Naive thymus-derived CD4-positive, alpha-beta T cell (primary cell): ENCODE measurements at regions not wholly inside any gene's neighbourhood (a gene's known extent, or its start where the extent isn't known, plus 50 kb on each side); places are given as distances from the start of the nearest gene placed in this dataset.

Experiments used
- ATAC-seq: fragments of 150-1000 bp; cut with Tn5 transposase; 2 replicates; pipeline ENCODE4 v1.10.0; 2021; ENCODE audit warnings: mild to moderate bottlenecking, moderate library complexity
- CTCF ChIA-PET: fragments of 350-600 bp; sonication (Branson Sonifier 250); formaldehyde crosslinking; loops from one replicate; lab custom pipeline; 2021; ENCODE audit warnings: antibody characterized with exemption; lab: Charles Lee
- POLR2A ChIA-PET: fragments of 350-600 bp; sonication (Branson Sonifier 250); formaldehyde crosslinking; loops from one replicate; lab custom pipeline; 2021; ENCODE audit warnings: antibody characterized with exemption, inconsistent platforms; lab: Charles Lee
- DNase-seq, 9 donors: peaks; one replicate each; pipeline versions ENCODE4 v3.0.0 to v3.0.0-alpha.2; 2020 to 2022; ENCODE audit warnings: mixed read lengths in 1 of 9
- H3K27ac ChIP-seq: one replicate; pipeline ENCODE4 v1.7.0; 2013; ENCODE audit warnings: mild to moderate bottlenecking, low read depth, low read length, moderate library complexity
- H3K27me3 ChIP-seq, 2 donors: one replicate each; pipeline ENCODE4 v1.7.0; 2013; ENCODE audit warnings: low read length in 2 of 2, mild to moderate bottlenecking in 2 of 2, moderate library complexity in 2 of 2; ENCODE audit not compliant: control insufficient read depth in 2 of 2, insufficient read depth in 2 of 2
- H3K36me3 ChIP-seq, 3 experiments: 1 replicate in 2 of 3; 2 replicates in 1 of 3; pipeline ENCODE4 v1.7.0; 2013; ENCODE audit warnings: low read length in 3 of 3, mild to moderate bottlenecking in 3 of 3, moderate library complexity in 1 of 3; ENCODE audit not compliant: insufficient read depth in 3 of 3, control insufficient read depth in 2 of 3
- H3K4me1 ChIP-seq, 2 donors: one replicate each; pipeline ENCODE4 v1.7.0; 2013; ENCODE audit warnings: low read length in 2 of 2, mild to moderate bottlenecking in 2 of 2, moderate library complexity in 1 of 2; ENCODE audit not compliant: control insufficient read depth in 2 of 2, insufficient read depth in 2 of 2
- H3K4me3 ChIP-seq: 2 replicates; pipeline ENCODE4 v1.7.0; 2013; ENCODE audit warnings: mild to moderate bottlenecking, low read length
- H3K9me3 ChIP-seq, 3 experiments: 1 replicate in 2 of 3; 2 replicates in 1 of 3; pipeline ENCODE4 v1.7.0; 2013; ENCODE audit warnings: low read length in 3 of 3; ENCODE audit not compliant: control insufficient read depth in 2 of 3
- H3K27ac Mint-ChIP-seq, 9 donors: one replicate each; pipeline ENCODE4 v1.8.0; 2020 to 2022; ENCODE audit warnings: mixed read lengths in 9 of 9, mild to moderate bottlenecking in 8 of 9, moderate library complexity in 5 of 9, inconsistent platforms in 2 of 9
- H3K27me3 Mint-ChIP-seq, 5 donors: one replicate each; pipeline ENCODE4 v1.8.0; 2021 to 2022; ENCODE audit warnings: mixed read lengths in 5 of 5, mild to moderate bottlenecking in 1 of 5
- H3K36me3 Mint-ChIP-seq, 5 donors: one replicate each; pipeline ENCODE4 v1.8.0; 2020 to 2022; ENCODE audit warnings: mixed read lengths in 5 of 5, mild to moderate bottlenecking in 3 of 5, inconsistent platforms in 1 of 5
- H3K4me1 Mint-ChIP-seq, 7 donors: one replicate each; pipeline ENCODE4 v1.8.0; 2020 to 2022; ENCODE audit warnings: mixed read lengths in 7 of 7, mild to moderate bottlenecking in 3 of 7, inconsistent platforms in 1 of 7
- H3K4me3 Mint-ChIP-seq, 10 donors: one replicate each; pipeline ENCODE4 v1.8.0; 2020 to 2022; ENCODE audit warnings: mild to moderate bottlenecking in 10 of 10, mixed read lengths in 10 of 10, moderate library complexity in 6 of 10, inconsistent platforms in 2 of 10
- H3K9me3 Mint-ChIP-seq, 11 donors: one replicate each; pipeline ENCODE4 v1.8.0; 2020 to 2022; ENCODE audit warnings: mixed read lengths in 11 of 11, mild to moderate bottlenecking in 4 of 11, inconsistent platforms in 1 of 11, moderate library complexity in 1 of 11
- intact Hi-C, 2 donors: fragments of 100-400 bp; cut with micrococcal nuclease; formaldehyde crosslinking; loops; one replicate each; pipeline ENCODE4 v1.15.1; 2023

DNA sequence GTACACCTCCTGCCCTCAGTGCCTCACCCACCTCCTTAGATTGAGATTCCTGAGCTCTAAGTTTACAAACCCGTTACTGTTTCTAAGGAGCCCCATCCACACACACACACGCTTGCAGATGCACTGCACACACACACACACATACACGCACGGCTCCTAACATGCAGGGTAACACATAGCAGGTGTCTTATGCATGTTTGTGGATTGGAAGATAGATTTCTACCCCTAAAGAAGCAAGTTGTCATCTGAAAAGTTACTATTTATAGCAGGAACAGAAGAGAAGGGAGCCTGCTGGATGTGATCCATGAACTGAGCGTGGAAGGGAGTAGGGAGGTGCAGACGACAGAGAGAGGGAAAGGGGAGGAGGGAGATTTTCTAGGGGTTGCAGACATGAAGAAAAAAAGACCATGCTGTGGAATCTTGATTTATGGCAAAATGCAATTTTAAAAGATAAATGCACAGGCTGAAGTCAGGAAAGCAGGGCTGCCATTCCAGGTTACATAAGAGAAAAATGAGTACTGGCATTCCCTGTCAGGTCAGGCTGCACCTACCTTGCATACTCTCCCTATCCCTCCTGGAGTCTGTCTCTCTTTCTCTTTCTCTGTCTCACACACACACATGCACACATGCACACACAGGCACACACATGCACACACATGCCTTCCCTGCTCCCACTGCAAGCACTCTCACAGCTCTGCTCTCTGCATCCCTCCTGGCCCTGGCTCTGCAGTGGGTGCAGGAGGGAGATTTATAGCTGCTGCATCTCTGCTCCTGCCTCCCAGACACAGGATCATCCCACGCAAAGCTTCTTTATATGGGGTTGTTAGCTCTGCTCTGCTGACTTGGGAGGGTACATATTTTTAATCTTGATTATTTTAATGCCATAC, 192.6 kb upstream of the MYT1L start:
- Histone ChIP-seq H3K9me3 (no peaks in the 10 kb centered on the region), H3K27me3 (no peaks in the 10 kb centered on the region), H3K36me3 (no peaks in the 10 kb centered on the region), H3K4me3 (no peak overlapping the region), H3K4me1 (no peaks in the 10 kb centered on the region), H3K27ac (no peak overlapping the region)
- POLR2A ChIA-PET, result no interaction called here
- H3K27me3 Mint-ChIP-seq, result peaks cover 0 to 15% (median 6%) of the 10 kb centered on the region in 5 donors
- H3K9me3 Mint-ChIP-seq, result no peaks in the 10 kb centered on the region
- no peak for DNase-seq
- H3K4me1 Mint-ChIP-seq, result no peaks in the 10 kb centered on the region
- ATAC-seq, result no peak
- no peak overlapping the region for H3K4me3 Mint-ChIP-seq
- CTCF ChIA-PET, result no interaction called here
- no peaks in the 10 kb centered on the region for H3K36me3 Mint-ChIP-seq
- no peak overlapping the region for H3K27ac Mint-ChIP-seq
- intact Hi-C loops, result no loop called here

DNA sequence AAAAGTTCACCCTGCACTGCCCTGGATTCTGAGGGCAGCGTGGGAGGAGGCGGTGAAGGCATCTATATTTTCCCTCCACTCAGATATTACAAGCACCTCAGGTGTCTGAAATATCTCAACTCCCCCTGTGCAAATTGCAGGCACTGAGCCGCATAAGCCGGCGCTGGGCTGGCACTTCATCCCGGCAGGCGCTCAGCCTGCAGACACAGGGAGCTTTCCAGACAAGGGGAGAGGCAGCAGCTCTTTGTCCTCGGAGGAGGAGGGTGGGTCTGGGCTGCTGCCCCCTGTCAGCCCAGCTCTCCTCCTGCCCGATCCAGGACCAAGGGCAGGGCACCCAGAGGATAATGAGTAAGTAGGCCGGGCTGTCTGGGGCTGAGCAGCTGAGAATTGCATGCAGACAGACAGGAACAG, 189.3 kb upstream of the MYT1L start:
- ChIA-PET CTCF (no interaction called here), POLR2A (no interaction called here)
- peaks cover 0 to 2% (median 0%) of the 10 kb centered on the region in 11 donors for H3K9me3 Mint-ChIP-seq
- DNase-seq (no peak), ATAC-seq (no peak)
- no peaks in the 10 kb centered on the region for H3K4me1 Mint-ChIP-seq
- H3K27me3 Mint-ChIP-seq, result peaks cover 0 to 15% (median 6%) of the 10 kb centered on the region in 5 donors
- no peak overlapping the region for H3K27ac Mint-ChIP-seq
- no peaks in the 10 kb centered on the region for H3K36me3 Mint-ChIP-seq
- H3K27ac ChIP-seq, result no peak overlapping the region
- H3K4me3 Mint-ChIP-seq, result no peak overlapping the region
- H3K4me3 ChIP-seq, result no peak overlapping the region
- H3K27me3 ChIP-seq, result no peaks in the 10 kb centered on the region
- H3K36me3 ChIP-seq, result no peaks in the 10 kb centered on the region
- no peaks in the 10 kb centered on the region for H3K4me1 ChIP-seq
- intact Hi-C loops, result no loop called here
- H3K9me3 ChIP-seq, result no peaks in the 10 kb centered on the region

DNA sequence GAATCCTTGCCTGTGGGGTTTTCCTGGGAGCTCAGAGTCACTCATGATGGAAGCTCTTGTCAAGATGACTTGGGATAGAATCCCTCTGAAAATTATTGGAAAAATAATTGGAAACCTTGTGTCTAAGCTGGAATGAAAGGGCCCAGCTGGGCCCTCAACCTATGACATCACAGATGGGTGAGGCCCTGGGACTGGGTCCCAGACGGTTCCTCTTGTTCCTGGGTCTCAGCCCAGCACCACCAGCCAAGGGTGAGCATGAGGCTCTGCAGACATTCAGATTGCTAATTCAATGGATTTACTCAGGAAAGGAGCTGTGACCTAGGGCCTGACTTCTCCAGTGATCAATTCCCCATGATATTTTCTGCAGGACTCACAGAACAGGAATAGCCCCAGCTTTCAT, 188.3 kb upstream of the MYT1L start:
- POLR2A ChIA-PET, result no interaction called here
- CTCF ChIA-PET, result no interaction called here
- Histone ChIP-seq H3K36me3 (no peaks in the 10 kb centered on the region), H3K27ac (no peak overlapping the region), H3K9me3 (no peaks in the 10 kb centered on the region), H3K4me3 (no peak overlapping the region), H3K4me1 (no peaks in the 10 kb centered on the region), H3K27me3 (no peaks in the 10 kb centered on the region)
- no peak overlapping the region for H3K4me3 Mint-ChIP-seq
- peaks cover 0 to 15% (median 6%) of the 10 kb centered on the region in 5 donors for H3K27me3 Mint-ChIP-seq
- H3K4me1 Mint-ChIP-seq, result no peaks in the 10 kb centered on the region
- intact Hi-C loops, result no loop called here
- peaks cover 0 to 2% (median 0%) of the 10 kb centered on the region in 11 donors for H3K9me3 Mint-ChIP-seq
- DNase-seq (no peak), ATAC-seq (no peak)
- no peak overlapping the region for H3K27ac Mint-ChIP-seq
- H3K36me3 Mint-ChIP-seq, result no peaks in the 10 kb centered on the region

DNA sequence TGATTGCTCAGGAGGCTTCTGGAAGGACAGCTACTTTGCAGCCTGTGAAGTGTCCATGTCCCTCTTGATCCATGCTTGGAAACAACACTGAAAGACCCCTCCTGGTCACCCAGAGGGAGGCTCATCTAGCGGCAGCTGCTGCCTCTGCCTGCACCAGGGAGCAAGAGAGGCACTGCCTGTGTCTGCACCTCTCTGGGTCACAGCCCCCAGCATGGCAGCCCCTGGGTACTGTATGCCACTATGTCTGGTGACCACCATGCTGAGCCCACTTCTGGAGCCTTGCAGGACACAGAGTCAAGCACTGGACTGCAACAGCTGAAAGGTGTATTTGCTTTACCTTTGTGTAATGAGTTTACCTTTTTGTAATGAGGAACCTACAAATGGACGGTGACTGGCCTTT, 186.3 kb upstream of the MYT1L start:
- CTCF ChIA-PET, result no interaction called here
- no peaks in the 10 kb centered on the region for H3K36me3 Mint-ChIP-seq
- ATAC-seq, result no peak
- H3K4me3 Mint-ChIP-seq, result no peak overlapping the region
- peaks cover 0 to 2% (median 0%) of the 10 kb centered on the region in 7 donors for H3K4me1 Mint-ChIP-seq
- no peak for DNase-seq
- no peaks in the 10 kb centered on the region for H3K36me3 ChIP-seq
- H3K4me1 ChIP-seq, result no peaks in the 10 kb centered on the region
- no peak overlapping the region for H3K27ac ChIP-seq
- H3K9me3 Mint-ChIP-seq, result peaks cover 0 to 2% (median 0%) of the 10 kb centered on the region in 11 donors
- peaks cover 0 to 14% (median 6%) of the 10 kb centered on the region in 5 donors for H3K27me3 Mint-ChIP-seq
- POLR2A ChIA-PET, result interaction anchor here (0.6 kb wide), 1 partner anchor 21 kb away, joined by 5 read pairs; no protein-coding TSS in a partner anchor
- H3K27ac Mint-ChIP-seq, result no peak overlapping the region
- no peaks in the 10 kb centered on the region for H3K27me3 ChIP-seq
- H3K4me3 ChIP-seq, result no peak overlapping the region
- no peaks in the 10 kb centered on the region for H3K9me3 ChIP-seq
- intact Hi-C loops, result no loop called here

DNA sequence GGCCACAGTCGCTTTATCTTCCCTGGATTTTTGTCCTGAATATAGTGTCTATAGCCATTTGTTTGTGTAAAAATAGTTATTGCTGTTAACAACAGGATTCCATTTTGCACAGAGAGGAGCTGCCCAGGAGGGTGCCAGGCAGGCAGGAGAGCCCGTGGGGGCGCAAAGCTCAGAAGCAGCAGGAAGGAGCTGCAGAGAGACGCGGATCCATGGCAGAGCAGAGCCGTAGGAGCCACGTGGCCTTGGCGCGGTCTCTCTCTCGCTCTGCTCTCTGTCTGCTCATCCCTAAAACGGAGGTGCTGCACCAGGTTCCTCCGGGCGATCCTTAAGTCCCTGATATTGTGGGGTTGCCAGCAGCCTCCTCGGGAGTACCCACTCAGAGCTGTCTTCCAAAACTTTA, 185.3 kb upstream of the MYT1L start:
- Histone ChIP-seq H3K27ac (no peak overlapping the region), H3K4me1 (no peaks in the 10 kb centered on the region), H3K27me3 (no peaks in the 10 kb centered on the region), H3K36me3 (no peaks in the 10 kb centered on the region), H3K9me3 (no peaks in the 10 kb centered on the region), H3K4me3 (no peak overlapping the region)
- H3K4me1 Mint-ChIP-seq, result peaks cover 0 to 2% (median 0%) of the 10 kb centered on the region in 7 donors
- no peaks in the 10 kb centered on the region for H3K36me3 Mint-ChIP-seq
- H3K9me3 Mint-ChIP-seq, result peaks cover 0 to 2% (median 0%) of the 10 kb centered on the region in 11 donors
- ChIA-PET POLR2A (no interaction called here), CTCF (no interaction called here)
- no peak overlapping the region for H3K27ac Mint-ChIP-seq
- no peak for ATAC-seq
- H3K4me3 Mint-ChIP-seq, result no peak overlapping the region
- DNase-seq, result no peak
- H3K27me3 Mint-ChIP-seq, result peaks cover 0 to 6% (median 6%) of the 10 kb centered on the region in 5 donors
- intact Hi-C loops, result no loop called here

DNA sequence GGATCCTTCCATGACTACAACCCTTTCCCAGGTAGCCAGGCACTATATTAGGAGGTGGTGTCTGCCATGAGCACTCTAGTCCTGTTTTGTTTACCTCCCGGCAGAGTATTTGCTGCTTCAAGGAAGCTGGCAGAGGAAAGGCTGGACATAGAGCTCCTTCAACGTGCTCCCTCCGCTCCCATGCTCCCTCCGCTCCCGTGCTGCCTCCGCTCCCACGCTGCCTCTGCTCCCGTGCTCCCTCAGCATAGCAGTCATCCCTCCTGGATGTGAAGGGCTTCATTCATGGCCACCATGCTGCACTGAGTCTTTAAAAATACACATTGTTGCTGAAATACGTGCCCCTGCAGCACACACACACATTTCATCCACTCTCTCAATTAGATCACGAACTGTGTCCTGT, 181.9 kb upstream of the MYT1L start:
- intact Hi-C loops, result no loop called here
- Histone ChIP-seq H3K9me3 (no peaks in the 10 kb centered on the region), H3K4me3 (no peak overlapping the region), H3K4me1 (no peaks in the 10 kb centered on the region), H3K27ac (no peak overlapping the region), H3K27me3 (no peaks in the 10 kb centered on the region), H3K36me3 (no peaks in the 10 kb centered on the region)
- CTCF ChIA-PET, result no interaction called here
- POLR2A ChIA-PET, result no interaction called here
- H3K9me3 Mint-ChIP-seq, result peaks cover 0 to 4% (median 0%) of the 10 kb centered on the region in 11 donors
- DNase-seq (no peak), ATAC-seq (no peak)
- no peak overlapping the region for H3K4me3 Mint-ChIP-seq
- peaks cover 0 to 16% (median 10%) of the 10 kb centered on the region in 5 donors for H3K27me3 Mint-ChIP-seq
- no peaks in the 10 kb centered on the region for H3K36me3 Mint-ChIP-seq
- H3K4me1 Mint-ChIP-seq, result peaks cover 0 to 2% (median 0%) of the 10 kb centered on the region in 7 donors
- H3K27ac Mint-ChIP-seq, result no peak overlapping the region
